ENCODE measurements at regions not wholly inside any gene's neighbourhood (a gene's known extent, or its start where the extent isn't known, plus 50 kb on each side); places are given as distances from the start of the nearest gene placed in this dataset.
"Not testable (repeated sequence)": the region's sequence is repeated elsewhere in the genome, so short reads cannot be mapped to it uniquely, and the experiment has no call there.

GRCh38 chr2:215742021-215742420 is 271.3 kb downstream of the MREG start:
- no peak for DNase-seq

GRCh38 chr2:215740071-215740470 is 273.3 kb downstream of the MREG start:
- no peak for DNase-seq

GRCh38 chr2:215738351-215738750 is 275.0 kb downstream of the MREG start:
- no peak for DNase-seq

- no peak for DNase-seq
These were observed 275.9 kb downstream of the MREG start for GRCh38 chr2:215737477-215737876.

GRCh38 chr2:215736653-215737290 is 276.6 kb downstream of the MREG start:
- no peak for DNase-seq

- no peak for DNase-seq
These were observed 282.2 kb downstream of the MREG start for GRCh38 chr2:215731108-215731658.

GRCh38 chr2:215729985-215730620 is 283.2 kb downstream of the MREG start:
- no peak for DNase-seq

GRCh38 chr2:215728504-215729065 is 284.8 kb downstream of the MREG start:
- DNase-seq, result no peak

GRCh38 chr2:215727507-215728503 is 285.5 kb downstream of the MREG start:
- no peak for DNase-seq

- no peak for DNase-seq
These were observed 287.3 kb downstream of the MREG start for GRCh38 chr2:215726070-215726469.

- DNase-seq, result no peak
These were observed 288.3 kb upstream of the FN1 start for GRCh38 chr2:215724146-215724545.

- no peak for DNase-seq
These were observed 287.8 kb upstream of the FN1 start for GRCh38 chr2:215723631-215724011.

- no peak for DNase-seq
These were observed 287.2 kb upstream of the FN1 start for GRCh38 chr2:215722986-215723630.

- DNase-seq, result no peak
These were observed 286.3 kb upstream of the FN1 start for GRCh38 chr2:215722125-215722524.

- not testable (repeated sequence) for DNase-seq
These were observed 285.6 kb upstream of the FN1 start for GRCh38 chr2:215721515-215721914.

- DNase-seq, result no peak
These were observed 283.0 kb upstream of the FN1 start for GRCh38 chr2:215718890-215719289.

GRCh38 chr2:215718436-215718835 is 282.6 kb upstream of the FN1 start:
- no peak for DNase-seq

GRCh38 chr2:215717501-215718381 is 281.9 kb upstream of the FN1 start:
- no peak for DNase-seq

GRCh38 chr2:215716956-215717355 is 281.1 kb upstream of the FN1 start:
- DNase-seq, result no peak

- DNase-seq, result no peak
These were observed 277.3 kb upstream of the FN1 start for GRCh38 chr2:215712871-215713790.

All from stimulated activated CD4-positive, alpha-beta T cell treated with anti-CD3 and anti-CD28 coated beads, Interleukin-1b, Interleukin-23, amount 100 ng/mL, for 48 hours (primary cell).